Thymus (tissue), 11 donors: ENCODE measurements at regions not wholly inside any gene's neighbourhood (a gene's known extent, or its start where the extent isn't known, plus 50 kb on each side); places are given as distances from the start of the nearest gene placed in this dataset.

ENCODE experiments used
- DNase-seq, 9 donors: peaks; one replicate each; pipeline ENCODE4 v3.0.0-alpha.2; 2013; ENCODE audit warnings: low spot score in 9 of 9, low read depth in 6 of 9, missing footprints in 1 of 9
- H3K27ac ChIP-seq, 2 donors: one replicate each; pipeline ENCODE4 v1.5.1; 2013; ENCODE audit warnings: control low read depth in 1 of 2, low read depth in 1 of 2, low read length in 1 of 2, mild to moderate bottlenecking in 1 of 2, moderate library complexity in 1 of 2
- H3K27me3 ChIP-seq, 2 donors: one replicate each; pipeline ENCODE4 v1.5.1; 2013; ENCODE audit warnings: low read length in 1 of 2; ENCODE audit not compliant: control insufficient read depth in 2 of 2, insufficient read depth in 1 of 2
- H3K36me3 ChIP-seq, 2 donors: one replicate each; pipeline ENCODE4 v1.5.1; 2013; ENCODE audit warnings: low read length in 1 of 2, mild to moderate bottlenecking in 1 of 2, moderate library complexity in 1 of 2; ENCODE audit not compliant: control insufficient read depth in 2 of 2, insufficient read depth in 2 of 2
- H3K4me1 ChIP-seq, 2 donors: one replicate each; pipeline ENCODE4 v1.5.1; 2013; ENCODE audit warnings: low read length in 2 of 2; ENCODE audit not compliant: control insufficient read depth in 2 of 2, insufficient read depth in 2 of 2
- H3K4me3 ChIP-seq, 2 donors: one replicate each; pipeline ENCODE4 v1.5.1; 2013; ENCODE audit warnings: low read length in 2 of 2, control low read depth in 1 of 2, mild to moderate bottlenecking in 1 of 2
- H3K9me3 ChIP-seq, 2 donors: one replicate each; pipeline ENCODE4 v1.5.1; 2013; ENCODE audit warnings: low read length in 1 of 2, mild to moderate bottlenecking in 1 of 2; ENCODE audit not compliant: control insufficient read depth in 2 of 2, insufficient read depth in 1 of 2
- WGBS: extraction: QIAGEN DNeasy Blood & Tissue Kit; methylation state at CpG from one replicate; pipeline ENCODE4 v1.1.7; 2013; 5-methylcytosine and 5-hydroxymethylcytosine counted together
- donor health status: healthy.

DNA sequence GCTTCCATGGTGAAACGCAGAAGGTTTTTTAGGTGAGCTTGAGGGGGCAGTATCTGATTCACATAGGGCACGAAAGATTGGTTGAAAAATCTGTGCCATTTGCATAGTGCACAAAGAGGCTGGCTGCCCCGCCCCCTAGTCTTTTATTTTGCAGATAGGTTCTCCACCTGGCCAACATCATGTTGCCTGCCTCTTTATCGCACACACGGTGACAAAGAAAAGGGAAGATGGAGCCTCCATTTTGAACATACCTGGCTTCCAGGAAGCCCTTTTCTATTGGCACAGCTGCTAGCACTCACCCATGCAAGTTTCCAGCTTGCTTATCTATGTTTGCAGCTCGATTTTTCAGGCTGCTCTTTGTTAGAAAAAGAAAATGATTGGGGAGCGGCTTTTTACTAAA is 316.2 kb upstream of the KLHL1 start:
- no peak overlapping the region for H3K4me3 ChIP-seq
- no peak for DNase-seq
- no peaks in the 10 kb centered on the region for H3K27me3 ChIP-seq
- no peaks in the 10 kb centered on the region for H3K4me1 ChIP-seq
- WGBS: 89% methylated on average over 7 of the region's 7 CpGs
- no peak overlapping the region for H3K27ac ChIP-seq
- H3K9me3 ChIP-seq: no peaks in the 10 kb centered on the region
- no peaks in the 10 kb centered on the region for H3K36me3 ChIP-seq

DNA sequence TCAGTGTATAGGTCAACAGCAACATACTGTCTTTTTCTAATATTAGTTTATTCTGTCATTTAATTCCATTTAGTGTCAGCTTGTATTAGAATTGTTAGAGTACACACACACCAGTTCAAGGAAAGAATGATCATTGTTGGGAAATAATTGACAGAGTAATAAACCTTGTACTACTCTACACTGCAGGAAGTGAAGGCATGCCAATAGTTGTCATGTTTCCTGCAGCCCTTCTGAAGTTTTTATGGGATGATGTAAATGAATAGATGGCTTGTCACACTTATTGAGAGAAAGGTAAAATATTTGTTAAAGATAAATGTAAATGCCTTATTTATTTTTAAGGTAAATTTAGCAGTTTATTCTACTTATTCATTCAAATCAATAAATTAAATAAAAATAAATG is 306.9 kb upstream of the KLHL1 start:
- H3K4me3 ChIP-seq: no peak overlapping the region
- H3K36me3 ChIP-seq: no peaks in the 10 kb centered on the region
- H3K9me3 ChIP-seq: no peaks in the 10 kb centered on the region
- no peak for DNase-seq
- no peak overlapping the region for H3K27ac ChIP-seq
- H3K4me1 ChIP-seq: no peaks in the 10 kb centered on the region
- H3K27me3 ChIP-seq: no peaks in the 10 kb centered on the region

DNA sequence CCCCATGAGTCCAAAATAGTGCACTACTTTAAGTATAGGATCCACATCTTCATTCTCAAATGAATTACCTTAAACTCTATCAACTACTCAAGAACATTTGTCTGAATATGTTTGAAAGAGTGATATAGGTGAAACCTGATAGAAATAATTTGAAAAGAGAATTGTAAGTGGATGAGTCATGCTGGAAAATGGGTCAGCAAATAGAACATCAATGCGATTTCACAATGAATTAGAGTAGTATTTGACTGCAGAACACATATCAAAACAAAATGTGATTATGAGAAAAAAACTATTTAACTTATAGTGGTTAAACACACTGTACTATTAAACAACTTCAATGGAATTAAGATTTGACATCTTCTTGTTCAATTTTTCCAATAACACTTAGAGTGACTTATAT is 300.6 kb upstream of the KLHL1 start:
- Histone ChIP-seq H3K4me3 (no peak overlapping the region), H3K27me3 (no peaks in the 10 kb centered on the region), H3K27ac (no peak overlapping the region), H3K36me3 (no peaks in the 10 kb centered on the region), H3K9me3 (no peaks in the 10 kb centered on the region), H3K4me1 (no peaks in the 10 kb centered on the region)
- 86% methylated on average over 1 of the region's 1 CpG for WGBS
- DNase-seq: no peak

DNA sequence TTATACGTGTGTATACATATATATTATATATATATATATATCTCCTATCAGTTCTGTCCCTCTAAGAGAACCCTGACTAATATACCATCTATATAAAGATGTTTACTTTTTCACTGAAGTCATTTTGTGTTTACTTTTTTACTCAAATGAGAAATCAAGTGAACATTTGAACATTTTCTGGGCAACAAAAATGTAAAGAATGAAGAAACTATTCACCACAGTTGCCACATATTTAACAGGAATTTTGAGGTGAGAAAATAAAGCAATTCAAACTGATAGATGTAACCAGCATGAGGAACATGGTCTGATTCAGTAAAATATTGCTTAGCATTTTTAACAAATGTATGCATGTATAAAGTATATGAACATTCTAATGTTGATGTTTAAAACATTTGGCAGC is 299.2 kb upstream of the KLHL1 start:
- Histone ChIP-seq H3K4me3 (no peak overlapping the region), H3K27me3 (no peaks in the 10 kb centered on the region), H3K4me1 (no peaks in the 10 kb centered on the region), H3K27ac (no peak overlapping the region), H3K9me3 (no peaks in the 10 kb centered on the region), H3K36me3 (no peaks in the 10 kb centered on the region)
- 93% methylated on average over 1 of the region's 1 CpG for WGBS
- DNase-seq: no peak

DNA sequence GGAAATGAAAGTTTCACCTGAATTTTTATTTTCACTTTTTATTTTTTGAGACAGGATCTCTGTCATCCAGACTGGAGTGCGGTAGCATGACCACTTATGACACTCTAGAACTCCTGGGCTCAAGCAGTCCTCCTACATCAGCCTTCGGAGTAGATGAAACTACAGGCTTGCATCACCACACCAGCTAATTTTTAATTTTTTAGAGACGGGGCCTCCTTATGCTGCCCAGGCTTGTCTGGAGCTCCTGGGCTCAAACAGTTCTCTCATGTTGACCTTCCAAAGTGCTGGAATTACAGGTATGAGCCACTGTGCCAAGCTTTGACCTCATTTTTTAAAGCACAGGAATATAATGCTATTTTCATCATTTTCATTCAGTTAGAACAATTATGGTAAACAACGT is 297.0 kb upstream of the KLHL1 start:
- Histone ChIP-seq H3K27ac (no peak overlapping the region), H3K36me3 (no peaks in the 10 kb centered on the region), H3K4me3 (no peak overlapping the region), H3K4me1 (no peaks in the 10 kb centered on the region), H3K9me3 (no peaks in the 10 kb centered on the region), H3K27me3 (no peaks in the 10 kb centered on the region)
- no peak for DNase-seq
- WGBS: 93% methylated on average over 4 of the region's 4 CpGs

DNA sequence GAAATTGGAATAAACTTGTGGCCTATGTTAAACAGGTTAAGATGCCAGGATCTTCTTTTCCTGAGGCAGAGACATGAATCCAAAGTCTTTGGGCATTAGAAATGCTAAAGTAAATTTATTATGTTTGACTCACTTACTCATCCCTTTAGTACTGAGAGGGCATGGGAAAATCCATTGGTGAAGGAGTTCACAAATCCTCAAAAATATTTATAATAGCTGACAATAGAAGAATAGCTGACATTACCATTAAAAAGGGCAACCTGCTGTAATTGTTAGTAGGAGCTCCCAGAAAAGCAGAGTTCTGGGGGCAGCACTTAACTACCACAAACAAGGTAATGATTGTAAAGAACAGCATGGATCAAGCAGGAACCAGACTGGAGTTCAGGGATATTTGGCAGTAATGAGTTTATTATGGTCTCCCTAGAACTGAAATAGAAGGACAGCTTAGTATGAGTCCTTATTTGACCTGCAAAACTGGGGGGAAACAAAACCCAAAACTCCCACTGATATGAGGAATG is 285.8 kb upstream of the KLHL1 start:
- Histone ChIP-seq H3K27me3 (no peaks in the 10 kb centered on the region), H3K4me1 (no peaks in the 10 kb centered on the region), H3K27ac (no peak overlapping the region), H3K4me3 (no peak overlapping the region), H3K36me3 (no peaks in the 10 kb centered on the region), H3K9me3 (no peaks in the 10 kb centered on the region)
- DNase-seq: no peak

DNA sequence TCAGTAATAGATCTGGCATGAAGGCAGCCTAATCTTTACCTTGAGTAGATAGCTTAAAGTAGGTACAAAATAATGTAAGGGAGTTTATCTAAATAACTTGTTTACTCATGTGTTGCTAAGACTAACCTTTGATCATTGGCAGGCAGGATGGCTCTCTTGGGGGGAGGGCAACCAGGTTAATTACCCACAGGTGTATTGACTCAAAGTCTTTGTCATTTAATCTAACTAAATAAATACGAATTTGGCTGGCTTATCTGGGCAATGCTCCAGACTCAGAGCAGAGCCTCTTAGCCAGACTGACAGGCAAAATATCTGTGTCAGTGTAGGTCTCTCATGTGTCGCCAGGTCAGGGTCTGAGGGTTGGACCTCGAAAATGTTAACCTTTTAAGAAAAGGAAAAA is 283.4 kb upstream of the KLHL1 start:
- no peaks in the 10 kb centered on the region for H3K4me1 ChIP-seq
- H3K9me3 ChIP-seq: peaks cover 0 to 5% of the 10 kb centered on the region in 2 donors
- no peaks in the 10 kb centered on the region for H3K36me3 ChIP-seq
- no peak overlapping the region for H3K27ac ChIP-seq
- 86% methylated on average over 3 of the region's 3 CpGs for WGBS
- H3K4me3 ChIP-seq: no peak overlapping the region
- no peak for DNase-seq
- H3K27me3 ChIP-seq: no peaks in the 10 kb centered on the region

DNA sequence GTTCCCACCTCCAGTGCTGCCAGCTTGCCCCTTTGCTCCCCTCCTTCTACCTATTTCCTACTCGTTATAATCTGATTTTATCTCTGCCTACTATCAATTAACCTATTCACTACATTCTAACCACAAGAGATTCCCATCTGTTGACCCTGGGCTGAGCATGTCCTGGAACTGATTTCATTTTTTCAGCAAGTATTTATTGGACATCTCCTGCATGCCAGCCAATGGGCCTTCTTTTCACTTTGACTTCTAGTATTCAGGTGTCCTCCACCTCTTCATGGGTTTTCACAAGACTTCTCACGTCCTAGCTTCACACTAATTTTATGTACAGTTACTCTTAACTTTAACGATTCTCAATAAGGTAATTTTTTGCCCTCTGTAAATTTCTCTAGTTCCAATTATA is 282.7 kb upstream of the KLHL1 start:
- no peak overlapping the region for H3K4me3 ChIP-seq
- DNase-seq: no peak
- H3K4me1 ChIP-seq: no peaks in the 10 kb centered on the region
- no peaks in the 10 kb centered on the region for H3K27me3 ChIP-seq
- no peak overlapping the region for H3K27ac ChIP-seq
- H3K9me3 ChIP-seq: peaks cover 0 to 12% of the 10 kb centered on the region in 2 donors
- H3K36me3 ChIP-seq: no peaks in the 10 kb centered on the region
- 79% methylated on average over 3 of the region's 3 CpGs for WGBS

DNA sequence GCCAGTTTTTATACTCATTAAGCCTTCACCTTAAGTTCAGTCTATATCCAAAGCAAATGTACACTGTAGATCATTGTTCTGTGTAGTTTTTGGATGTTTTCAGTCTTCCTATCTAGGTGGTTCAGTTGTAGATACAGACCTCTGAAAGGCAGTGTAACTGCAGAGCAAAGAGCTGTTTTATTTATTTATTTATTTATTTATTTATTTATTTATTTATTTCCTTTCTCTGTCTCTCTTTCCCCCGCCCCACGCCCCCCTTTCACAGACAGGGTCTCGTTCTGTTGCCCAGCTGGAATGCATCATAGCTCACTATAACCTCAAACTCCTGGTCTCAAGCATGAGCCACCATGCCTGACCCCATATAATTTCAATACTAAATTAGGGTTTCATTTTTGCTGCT is 281.8 kb upstream of the KLHL1 start:
- H3K9me3 ChIP-seq: peaks cover 0 to 15% of the 10 kb centered on the region in 2 donors
- WGBS: 86% methylated on average over 3 of the region's 3 CpGs
- no peaks in the 10 kb centered on the region for H3K27me3 ChIP-seq
- DNase-seq: no peak
- no peak overlapping the region for H3K4me3 ChIP-seq
- H3K27ac ChIP-seq: no peak overlapping the region
- no peaks in the 10 kb centered on the region for H3K36me3 ChIP-seq
- no peaks in the 10 kb centered on the region for H3K4me1 ChIP-seq

DNA sequence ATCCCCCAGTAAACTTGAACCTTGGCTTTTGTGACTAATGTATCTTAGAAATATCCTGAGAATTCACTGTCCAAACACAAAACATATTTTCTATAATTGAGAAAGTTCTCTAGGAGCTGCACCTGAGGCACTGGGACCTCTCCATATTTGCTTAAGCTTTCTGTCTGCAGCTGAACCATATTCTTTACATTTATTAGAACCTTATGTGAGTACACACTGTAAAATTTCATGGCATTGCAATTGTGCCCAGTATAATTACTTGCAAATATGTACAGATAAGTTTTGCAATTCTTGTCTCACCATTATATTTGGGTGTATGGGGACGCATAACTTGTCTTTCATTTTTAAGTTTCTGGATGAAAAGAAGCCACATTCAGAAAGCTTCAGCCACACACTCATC is 280.7 kb upstream of the KLHL1 start:
- DNase-seq: no peak
- Histone ChIP-seq H3K9me3 (peaks cover 0 to 15% of the 10 kb centered on the region in 2 donors), H3K27ac (no peak overlapping the region), H3K4me1 (no peaks in the 10 kb centered on the region), H3K36me3 (no peaks in the 10 kb centered on the region), H3K27me3 (no peaks in the 10 kb centered on the region), H3K4me3 (no peak overlapping the region)
- 96% methylated on average over 1 of the region's 1 CpG for WGBS
